SK-N-SH (cell line): ENCODE measurements at regions not wholly inside any gene's neighbourhood (a gene's known extent, or its start where the extent isn't known, plus 50 kb on each side); places are given as distances from the start of the nearest gene placed in this dataset.

ENCODE experiments used
- CTCF ChIA-PET: fragments of 300-600, 350-600 bp; formaldehyde crosslinking; extraction: SDS; loops from one replicate; lab custom pipeline; 2021; lab: Yijun Ruan, JAX
- POLR2A ChIA-PET: fragments of 350-600 bp; sonication (Branson Sonifier 250); formaldehyde crosslinking; extraction: SDS; loops from one replicate; lab custom pipeline; 2020; ENCODE audit warnings: antibody characterized with exemption, inconsistent platforms; lab: Yijun Ruan, JAX
- DNase-seq: peaks from one replicate; pipeline ENCODE4 v3.0.0; 2012
- H2AFZ ChIP-seq: fragments of 200-600 bp; sonication (generic); 2 replicates; pipeline ENCODE4 v1.8.1; 2016; ENCODE audit warnings: antibody characterized with exemption, mild to moderate bottlenecking, low read depth
- H3F3A ChIP-seq: fragments of 200-600 bp; sonication (generic); replicated peaks from 2 replicates; pipeline ENCODE3; 2016; ENCODE audit warnings: antibody characterized with exemption, mild to moderate bottlenecking; ENCODE audit not compliant: insufficient read depth
- H3K27ac ChIP-seq, 2 experiments: fragments of 200-500 bp in 1 of 2; fragments of 200-600 bp in 1 of 2; sonication (Bioruptor generic) in 1 of 2; sonication (generic), shearing (Covaris generic) in 1 of 2; 2 replicates each; pipeline versions ENCODE4 v1.5.1 to v1.6.1; 2014 to 2016; ENCODE audit warnings: low read depth in 2 of 2, inconsistent platforms in 1 of 2, low read length in 1 of 2, mild to moderate bottlenecking in 1 of 2, mixed read lengths in 1 of 2
- H3K27me3 ChIP-seq: fragments of 200-600 bp; sonication (generic), shearing (Covaris generic); 2 replicates; pipeline ENCODE4 v1.6.1; 2016; ENCODE audit warnings: mixed run types; ENCODE audit not compliant: insufficient read depth
- H3K36me3 ChIP-seq, 2 experiments: fragments of 200-500 bp in 1 of 2; fragments of 200-600 bp in 1 of 2; sonication (Bioruptor generic) in 1 of 2; sonication (generic) in 1 of 2; replicated peaks in 1 of 2; 2 replicates each; pipeline versions ENCODE3 to v1.5.1; 2014 to 2016; ENCODE audit warnings: low read length in 1 of 2, mild to moderate bottlenecking in 1 of 2; ENCODE audit not compliant: insufficient read depth in 2 of 2, control insufficient read depth in 1 of 2
- H3K4me1 ChIP-seq, 2 experiments: fragments of 200-500 bp in 1 of 2; fragments of 200-600 bp in 1 of 2; sonication (Bioruptor generic) in 1 of 2; sonication (generic), shearing (Covaris generic) in 1 of 2; 2 replicates each; pipeline versions ENCODE4 v1.5.1 to v1.6.1; 2014 to 2016; ENCODE audit warnings: low read depth in 1 of 2, low read length in 1 of 2, mixed run types in 1 of 2; ENCODE audit not compliant: insufficient read depth in 2 of 2, control insufficient read depth in 1 of 2
- H3K4me2 ChIP-seq: fragments of 200-600 bp; sonication (generic), shearing (Covaris generic); 2 replicates; pipeline ENCODE4 v1.6.1; 2017; ENCODE audit warnings: mixed run types
- H3K4me3 ChIP-seq, 2 experiments: fragments of 200-500 bp in 1 of 2; fragments of 200-600 bp in 1 of 2; sonication (Bioruptor generic) in 1 of 2; sonication (generic), shearing (Covaris generic) in 1 of 2; 2 replicates each; pipeline versions ENCODE4 v1.5.1 to v1.8.1; 2014 to 2016; ENCODE audit warnings: low read depth in 2 of 2, inconsistent platforms in 1 of 2, low read length in 1 of 2, mild to moderate bottlenecking in 1 of 2, mixed read lengths in 1 of 2, moderate library complexity in 1 of 2
- H3K79me2 ChIP-seq: fragments of 200-600 bp; sonication (generic); 2 replicates; pipeline ENCODE4 v1.8.1; 2017; ENCODE audit warnings: mild to moderate bottlenecking; ENCODE audit not compliant: insufficient read depth
- H3K9ac ChIP-seq: fragments of 200-600 bp; sonication (generic); 2 replicates; pipeline ENCODE4 v1.6.1; 2017; ENCODE audit warnings: mixed run types
- H3K9me2 ChIP-seq: fragments of 200-600 bp; sonication (generic); 2 replicates; pipeline ENCODE4 v1.6.1; 2017; ENCODE audit warnings: mixed run types
- H3K9me3 ChIP-seq: fragments of 200-600 bp; sonication (generic); 2 replicates; pipeline ENCODE4 v1.6.1; 2017; ENCODE audit warnings: mixed run types, mild to moderate bottlenecking, moderate library complexity
- H4K20me1 ChIP-seq: fragments of 200-600 bp; sonication (generic); 2 replicates; pipeline ENCODE4 v1.6.1; 2017; ENCODE audit warnings: mild to moderate bottlenecking, mixed run types; ENCODE audit not compliant: insufficient read depth
- EP300 ChIP-seq, 2 experiments: IDR thresholded peaks; 2 replicates each; pipeline versions ENCODE4 v1.4.0 to v1.6.1; 2012; ENCODE audit warnings: borderline replicate concordance in 1 of 2, low read depth in 1 of 2, low read length in 1 of 2
- FOSL2 ChIP-seq: IDR thresholded peaks from 2 replicates; pipeline ENCODE4 v1.4.0; 2012; ENCODE audit warnings: low read depth, mild to moderate bottlenecking, moderate library complexity, borderline replicate concordance
- FOXM1 ChIP-seq: IDR thresholded peaks from 2 replicates; pipeline ENCODE4 v1.4.0; 2012; ENCODE audit warnings: low read depth, mild to moderate bottlenecking
- GATA2 ChIP-seq: sonication (generic); formaldehyde crosslinking; IDR thresholded peaks from 2 replicates; pipeline ENCODE4 v1.5.0; 2020; ENCODE audit warnings: mild to moderate bottlenecking, missing genetic modification reagents
- JUND ChIP-seq: IDR thresholded peaks from 2 replicates; pipeline ENCODE4 v1.4.0; 2012
- NFIC ChIP-seq: IDR thresholded peaks from 2 replicates; pipeline ENCODE4 v1.4.0; 2012; ENCODE audit warnings: borderline replicate concordance
- NRF1 ChIP-seq: IDR thresholded peaks from 2 replicates; pipeline ENCODE4 v1.6.1; 2012; ENCODE audit warnings: low read depth, mild to moderate bottlenecking, low read length
- POLR2AphosphoS5 ChIP-seq: IDR thresholded peaks from 2 replicates; pipeline ENCODE4 v1.6.1; 2012; ENCODE audit warnings: low read depth, low read length
- RFX5 ChIP-seq: IDR thresholded peaks from 2 replicates; pipeline ENCODE4 v1.6.1; 2012; ENCODE audit warnings: mild to moderate bottlenecking, improper control_type of control experiment, low read length
- RXRA ChIP-seq: IDR thresholded peaks from 2 replicates; pipeline ENCODE4 v1.4.0; 2012; ENCODE audit warnings: low read depth, mild to moderate bottlenecking, borderline replicate concordance
- SIN3A ChIP-seq: IDR thresholded peaks from 2 replicates; pipeline ENCODE4 v1.6.1; 2012; ENCODE audit warnings: low read depth, mild to moderate bottlenecking, low read length, moderate library complexity, borderline replicate concordance
- WGBS: methylation state at CpG from one replicate; pipeline ENCODE4 v1.1.6; 2017; ENCODE audit warnings: low lambda C conversion rate; 5-methylcytosine and 5-hydroxymethylcytosine counted together
- TF ChIP-seq, protein P1 (sequence below): IDR thresholded peaks from 2 replicates; pipeline ENCODE4 v1.4.0; 2012; ENCODE audit warnings: low read depth, borderline replicate concordance
- TF ChIP-seq, protein P2 (sequence below): IDR thresholded peaks from 2 replicates; pipeline ENCODE4; 2012
- TF ChIP-seq, protein P3 (sequence below): fragments of 150-350 bp; IDR thresholded peaks from 2 replicates; pipeline ENCODE4 v1.6.1; 2016; ENCODE audit warnings: mild to moderate bottlenecking, low read depth, low read length
- TF ChIP-seq, protein P4 (sequence below): IDR thresholded peaks from 2 replicates; pipeline ENCODE4 v1.6.1; 2012; ENCODE audit warnings: mild to moderate bottlenecking, low read depth, low read length, moderate library complexity
- TF ChIP-seq, protein P5 (sequence below): fragments of 200-600 bp; sonication (generic); IDR thresholded peaks from 2 replicates; pipeline ENCODE4 v1.6.1; 2017; ENCODE audit warnings: antibody characterized with exemption, mild to moderate bottlenecking, moderate library complexity

DNA sequence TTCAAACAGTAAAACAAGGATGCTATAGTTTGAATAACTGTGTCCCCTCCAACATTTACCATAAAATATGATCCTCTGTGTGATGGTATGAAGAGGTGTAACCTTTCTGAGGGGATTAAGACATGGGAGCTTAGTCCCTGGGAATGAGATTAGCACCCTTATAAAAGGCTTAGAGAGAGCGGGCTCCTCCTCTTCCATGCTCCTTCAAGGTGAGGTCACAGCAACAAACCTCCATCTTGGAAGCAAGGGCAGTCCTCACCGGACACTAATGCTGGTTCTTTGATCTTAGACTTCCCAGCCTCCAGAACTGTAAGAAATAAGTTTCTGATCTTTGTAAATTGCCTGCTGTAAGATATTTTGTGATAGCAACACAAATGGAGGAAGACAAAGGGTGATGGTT is 700.3 kb downstream of the TMEM182 start:
- no peaks in the 10 kb centered on the region for H3K79me2 ChIP-seq
- no peak overlapping the region for H3K27ac ChIP-seq
- H3K36me3 ChIP-seq, result no peaks in the 10 kb centered on the region
- H3K4me2 ChIP-seq, result no peak overlapping the region
- H3K9ac ChIP-seq, result no peak overlapping the region
- no peaks in the 10 kb centered on the region for H3F3A ChIP-seq
- H3K9me3 ChIP-seq, result no peaks in the 10 kb centered on the region
- H3K9me2 ChIP-seq, result no peaks in the 10 kb centered on the region
- H2AFZ ChIP-seq, result no peak overlapping the region
- ChIA-PET POLR2A (no interaction called here), CTCF (no interaction called here)
- no peak for DNase-seq
- WGBS, result 0% methylated on average over 2 of the region's 2 CpGs
- no peaks in the 10 kb centered on the region for H4K20me1 ChIP-seq
- no peaks in the 10 kb centered on the region for H3K4me1 ChIP-seq
- TF ChIP-seq GATA2 (CRISPR knock-in tag) (no peak), POLR2AphosphoS5 (no peak), NFIC (no peak), JUND (no peak), RFX5 (no peak), NRF1 (no peak), FOXM1 (no peak), FOSL2 (no peak), EP300 (IDR thresholded peaks at IDR 0.05; ENCODE audit: borderline replicate concordance in 1 of 2, low read depth in 1 of 2, low read length in 1 of 2) (no peak), RXRA (no peak)
- TF ChIP-seq, protein P1, sequence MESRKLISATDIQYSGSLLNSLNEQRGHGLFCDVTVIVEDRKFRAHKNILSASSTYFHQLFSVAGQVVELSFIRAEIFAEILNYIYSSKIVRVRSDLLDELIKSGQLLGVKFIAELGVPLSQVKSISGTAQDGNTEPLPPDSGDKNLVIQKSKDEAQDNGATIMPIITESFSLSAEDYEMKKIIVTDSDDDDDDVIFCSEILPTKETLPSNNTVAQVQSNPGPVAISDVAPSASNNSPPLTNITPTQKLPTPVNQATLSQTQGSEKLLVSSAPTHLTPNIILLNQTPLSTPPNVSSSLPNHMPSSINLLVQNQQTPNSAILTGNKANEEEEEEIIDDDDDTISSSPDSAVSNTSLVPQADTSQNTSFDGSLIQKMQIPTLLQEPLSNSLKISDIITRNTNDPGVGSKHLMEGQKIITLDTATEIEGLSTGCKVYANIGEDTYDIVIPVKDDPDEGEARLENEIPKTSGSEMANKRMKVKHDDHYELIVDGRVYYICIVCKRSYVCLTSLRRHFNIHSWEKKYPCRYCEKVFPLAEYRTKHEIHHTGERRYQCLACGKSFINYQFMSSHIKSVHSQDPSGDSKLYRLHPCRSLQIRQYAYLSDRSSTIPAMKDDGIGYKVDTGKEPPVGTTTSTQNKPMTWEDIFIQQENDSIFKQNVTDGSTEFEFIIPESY, result no peak
- TF ChIP-seq, protein P2, sequence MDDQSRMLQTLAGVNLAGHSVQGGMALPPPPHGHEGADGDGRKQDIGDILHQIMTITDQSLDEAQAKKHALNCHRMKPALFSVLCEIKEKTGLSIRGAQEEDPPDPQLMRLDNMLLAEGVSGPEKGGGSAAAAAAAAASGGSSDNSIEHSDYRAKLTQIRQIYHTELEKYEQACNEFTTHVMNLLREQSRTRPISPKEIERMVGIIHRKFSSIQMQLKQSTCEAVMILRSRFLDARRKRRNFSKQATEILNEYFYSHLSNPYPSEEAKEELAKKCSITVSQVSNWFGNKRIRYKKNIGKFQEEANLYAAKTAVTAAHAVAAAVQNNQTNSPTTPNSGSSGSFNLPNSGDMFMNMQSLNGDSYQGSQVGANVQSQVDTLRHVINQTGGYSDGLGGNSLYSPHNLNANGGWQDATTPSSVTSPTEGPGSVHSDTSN, result no peak
- TF ChIP-seq, protein P3, sequence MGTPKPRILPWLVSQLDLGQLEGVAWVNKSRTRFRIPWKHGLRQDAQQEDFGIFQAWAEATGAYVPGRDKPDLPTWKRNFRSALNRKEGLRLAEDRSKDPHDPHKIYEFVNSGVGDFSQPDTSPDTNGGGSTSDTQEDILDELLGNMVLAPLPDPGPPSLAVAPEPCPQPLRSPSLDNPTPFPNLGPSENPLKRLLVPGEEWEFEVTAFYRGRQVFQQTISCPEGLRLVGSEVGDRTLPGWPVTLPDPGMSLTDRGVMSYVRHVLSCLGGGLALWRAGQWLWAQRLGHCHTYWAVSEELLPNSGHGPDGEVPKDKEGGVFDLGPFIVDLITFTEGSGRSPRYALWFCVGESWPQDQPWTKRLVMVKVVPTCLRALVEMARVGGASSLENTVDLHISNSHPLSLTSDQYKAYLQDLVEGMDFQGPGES, result no peak
- no peaks in the 10 kb centered on the region for H3K27me3 ChIP-seq
- no peak overlapping the region for H3K4me3 ChIP-seq

DNA sequence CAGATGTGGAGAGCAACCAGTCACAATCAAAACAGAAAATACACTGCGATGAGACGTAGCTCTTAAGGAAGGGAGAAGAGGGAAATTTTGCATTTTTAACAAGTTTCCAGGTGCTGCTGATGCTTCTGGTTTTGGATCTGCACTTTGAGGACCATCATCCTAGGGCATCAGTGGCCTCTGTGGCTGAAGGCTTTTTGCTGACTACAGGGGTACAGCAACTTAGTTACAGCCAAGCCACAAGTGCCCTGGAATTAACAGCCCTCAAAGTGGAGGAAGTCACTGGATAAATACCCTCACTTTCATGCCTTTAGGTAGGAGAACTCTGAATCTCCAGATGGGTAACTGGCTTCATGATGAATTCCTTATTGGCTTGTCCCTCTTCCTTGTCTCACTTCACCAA is 700.9 kb downstream of the TMEM182 start:
- no peak overlapping the region for H3K4me2 ChIP-seq
- WGBS, result 2% methylated on average over 2 of the region's 2 CpGs
- H3F3A ChIP-seq, result no peaks in the 10 kb centered on the region
- no peaks in the 10 kb centered on the region for H3K4me1 ChIP-seq
- H3K9ac ChIP-seq, result no peak overlapping the region
- no peaks in the 10 kb centered on the region for H3K27me3 ChIP-seq
- no peak overlapping the region for H3K4me3 ChIP-seq
- ChIA-PET POLR2A (no interaction called here), CTCF (no interaction called here)
- H3K36me3 ChIP-seq, result no peaks in the 10 kb centered on the region
- H4K20me1 ChIP-seq, result no peaks in the 10 kb centered on the region
- H3K79me2 ChIP-seq, result no peaks in the 10 kb centered on the region
- H3K9me2 ChIP-seq, result no peaks in the 10 kb centered on the region
- no peak for DNase-seq
- no peak overlapping the region for H2AFZ ChIP-seq
- H3K9me3 ChIP-seq, result no peaks in the 10 kb centered on the region
- H3K27ac ChIP-seq, result no peak overlapping the region
- no peak for TF ChIP-seq NRF1
- TF ChIP-seq, protein P4, sequence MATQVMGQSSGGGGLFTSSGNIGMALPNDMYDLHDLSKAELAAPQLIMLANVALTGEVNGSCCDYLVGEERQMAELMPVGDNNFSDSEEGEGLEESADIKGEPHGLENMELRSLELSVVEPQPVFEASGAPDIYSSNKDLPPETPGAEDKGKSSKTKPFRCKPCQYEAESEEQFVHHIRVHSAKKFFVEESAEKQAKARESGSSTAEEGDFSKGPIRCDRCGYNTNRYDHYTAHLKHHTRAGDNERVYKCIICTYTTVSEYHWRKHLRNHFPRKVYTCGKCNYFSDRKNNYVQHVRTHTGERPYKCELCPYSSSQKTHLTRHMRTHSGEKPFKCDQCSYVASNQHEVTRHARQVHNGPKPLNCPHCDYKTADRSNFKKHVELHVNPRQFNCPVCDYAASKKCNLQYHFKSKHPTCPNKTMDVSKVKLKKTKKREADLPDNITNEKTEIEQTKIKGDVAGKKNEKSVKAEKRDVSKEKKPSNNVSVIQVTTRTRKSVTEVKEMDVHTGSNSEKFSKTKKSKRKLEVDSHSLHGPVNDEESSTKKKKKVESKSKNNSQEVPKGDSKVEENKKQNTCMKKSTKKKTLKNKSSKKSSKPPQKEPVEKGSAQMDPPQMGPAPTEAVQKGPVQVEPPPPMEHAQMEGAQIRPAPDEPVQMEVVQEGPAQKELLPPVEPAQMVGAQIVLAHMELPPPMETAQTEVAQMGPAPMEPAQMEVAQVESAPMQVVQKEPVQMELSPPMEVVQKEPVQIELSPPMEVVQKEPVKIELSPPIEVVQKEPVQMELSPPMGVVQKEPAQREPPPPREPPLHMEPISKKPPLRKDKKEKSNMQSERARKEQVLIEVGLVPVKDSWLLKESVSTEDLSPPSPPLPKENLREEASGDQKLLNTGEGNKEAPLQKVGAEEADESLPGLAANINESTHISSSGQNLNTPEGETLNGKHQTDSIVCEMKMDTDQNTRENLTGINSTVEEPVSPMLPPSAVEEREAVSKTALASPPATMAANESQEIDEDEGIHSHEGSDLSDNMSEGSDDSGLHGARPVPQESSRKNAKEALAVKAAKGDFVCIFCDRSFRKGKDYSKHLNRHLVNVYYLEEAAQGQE, result no peak
- no peak for TF ChIP-seq SIN3A
- TF ChIP-seq, protein P1, result no peak
- TF ChIP-seq JUND, result no peak
- no peak for TF ChIP-seq EP300 (IDR thresholded peaks at IDR 0.05; ENCODE audit: borderline replicate concordance in 1 of 2, low read depth in 1 of 2, low read length in 1 of 2)
- no peak for TF ChIP-seq GATA2 (CRISPR knock-in tag)
- TF ChIP-seq, protein P5, sequence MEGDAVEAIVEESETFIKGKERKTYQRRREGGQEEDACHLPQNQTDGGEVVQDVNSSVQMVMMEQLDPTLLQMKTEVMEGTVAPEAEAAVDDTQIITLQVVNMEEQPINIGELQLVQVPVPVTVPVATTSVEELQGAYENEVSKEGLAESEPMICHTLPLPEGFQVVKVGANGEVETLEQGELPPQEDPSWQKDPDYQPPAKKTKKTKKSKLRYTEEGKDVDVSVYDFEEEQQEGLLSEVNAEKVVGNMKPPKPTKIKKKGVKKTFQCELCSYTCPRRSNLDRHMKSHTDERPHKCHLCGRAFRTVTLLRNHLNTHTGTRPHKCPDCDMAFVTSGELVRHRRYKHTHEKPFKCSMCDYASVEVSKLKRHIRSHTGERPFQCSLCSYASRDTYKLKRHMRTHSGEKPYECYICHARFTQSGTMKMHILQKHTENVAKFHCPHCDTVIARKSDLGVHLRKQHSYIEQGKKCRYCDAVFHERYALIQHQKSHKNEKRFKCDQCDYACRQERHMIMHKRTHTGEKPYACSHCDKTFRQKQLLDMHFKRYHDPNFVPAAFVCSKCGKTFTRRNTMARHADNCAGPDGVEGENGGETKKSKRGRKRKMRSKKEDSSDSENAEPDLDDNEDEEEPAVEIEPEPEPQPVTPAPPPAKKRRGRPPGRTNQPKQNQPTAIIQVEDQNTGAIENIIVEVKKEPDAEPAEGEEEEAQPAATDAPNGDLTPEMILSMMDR, result no peak
